Nucleus accumbens (tissue), 56 donors: ENCODE measurements at regions not wholly inside any gene's neighbourhood (a gene's known extent, or its start where the extent isn't known, plus 50 kb on each side); places are given as distances from the start of the nearest gene placed in this dataset.

Source experiments
- DNase-seq, 56 donors: peaks; one replicate each; lab custom pipeline; 2025; lab: John Stamatoyannopoulos, UW

DNA sequence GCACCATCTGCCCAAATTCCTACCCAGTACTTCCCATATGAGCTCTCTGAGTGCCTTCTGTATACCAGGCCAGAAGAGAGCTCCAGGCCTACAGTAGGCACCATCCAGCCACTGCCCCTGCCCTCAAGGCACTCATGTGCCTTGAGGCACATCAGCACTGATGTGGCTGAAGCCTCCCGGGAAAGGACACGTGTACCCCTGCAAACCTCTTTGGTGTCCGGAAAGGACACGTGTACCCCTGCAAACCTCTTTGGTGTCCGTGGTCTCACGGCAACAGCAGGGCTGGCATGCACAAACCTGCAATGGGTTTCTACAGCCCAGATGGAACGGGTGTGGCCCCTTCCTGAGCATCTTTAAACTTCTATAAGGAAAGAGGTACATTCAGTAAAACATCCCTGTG lies 209.4 kb upstream of the IGF1R start:
- no peak for DNase-seq

DNA sequence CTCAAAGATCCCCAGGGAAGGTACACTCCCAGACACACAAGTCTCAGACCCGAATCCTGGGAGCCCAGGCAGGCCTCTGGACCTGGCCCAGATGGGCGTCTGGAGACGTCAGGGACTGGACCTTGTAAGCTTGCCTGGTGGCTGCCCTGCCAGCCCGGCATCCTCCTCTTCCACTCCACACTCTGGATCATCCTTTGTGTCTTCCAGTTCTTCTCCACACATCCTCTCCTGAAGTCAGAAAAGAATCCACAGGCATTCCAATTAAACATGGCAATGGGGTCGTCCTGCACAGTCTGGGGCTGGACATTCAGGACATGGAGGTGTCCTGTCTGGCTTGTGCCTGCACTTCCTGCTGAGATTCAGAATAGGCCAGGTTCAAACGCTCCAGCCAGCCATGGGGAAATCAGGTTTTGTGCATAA lies 208.8 kb upstream of the IGF1R start:
- DNase-seq = no peak

DNA sequence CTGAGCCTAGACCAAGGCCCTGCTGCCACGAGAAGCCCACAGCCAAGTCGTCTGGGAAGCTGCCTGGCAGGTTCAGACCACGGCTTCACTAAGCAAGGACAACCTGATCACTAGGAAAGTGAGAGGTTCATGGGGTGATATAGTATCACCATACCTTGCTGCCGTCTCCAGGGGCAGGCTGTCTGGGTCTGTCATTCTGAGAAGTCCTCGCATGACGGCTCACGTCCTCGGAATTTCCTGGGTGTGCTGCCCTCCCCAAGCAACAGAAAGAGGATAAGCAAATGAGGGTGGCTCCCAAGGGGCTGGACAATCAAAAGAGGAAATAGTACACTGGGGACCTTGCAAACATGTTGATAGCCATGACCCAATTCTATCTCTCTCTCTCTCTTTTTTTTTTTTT lies 207.4 kb upstream of the IGF1R start:
- DNase-seq = no peak

- DNase-seq = no peak
Measured at GRCh38 chr15:98441599-98441998, 206.7 kb upstream of the IGF1R start.

DNA sequence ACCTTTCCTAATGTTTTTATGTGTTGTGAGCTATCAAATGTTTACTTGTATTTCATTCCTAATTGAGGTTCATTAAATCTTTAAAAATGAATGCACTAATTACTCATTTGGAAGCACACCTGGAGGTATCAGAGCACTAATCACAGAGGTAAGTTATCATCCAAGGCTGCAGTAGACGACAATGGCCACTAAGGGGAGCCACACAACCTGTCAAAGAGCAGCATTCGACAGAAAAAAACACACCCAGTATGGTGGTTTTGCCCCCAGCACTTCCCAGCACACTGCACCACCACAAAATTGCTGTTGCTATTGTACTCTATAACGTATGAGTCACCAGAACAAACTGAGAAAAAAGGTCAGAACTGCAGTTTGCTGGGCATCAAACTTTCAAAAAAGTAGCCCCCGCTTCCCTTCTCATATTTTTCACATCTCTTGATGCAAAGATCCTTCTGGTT lies 205.9 kb upstream of the IGF1R start:
- peak in 22 of 56 donors; percentile 5 to 66 (median 21) for DNase-seq

GRCh38 chr15:98442901-98443300 lies 205.4 kb upstream of the IGF1R start:
- DNase-seq = no peak

GRCh38 chr15:98443526-98443925 lies 204.8 kb upstream of the IGF1R start:
- no peak for DNase-seq

DNA sequence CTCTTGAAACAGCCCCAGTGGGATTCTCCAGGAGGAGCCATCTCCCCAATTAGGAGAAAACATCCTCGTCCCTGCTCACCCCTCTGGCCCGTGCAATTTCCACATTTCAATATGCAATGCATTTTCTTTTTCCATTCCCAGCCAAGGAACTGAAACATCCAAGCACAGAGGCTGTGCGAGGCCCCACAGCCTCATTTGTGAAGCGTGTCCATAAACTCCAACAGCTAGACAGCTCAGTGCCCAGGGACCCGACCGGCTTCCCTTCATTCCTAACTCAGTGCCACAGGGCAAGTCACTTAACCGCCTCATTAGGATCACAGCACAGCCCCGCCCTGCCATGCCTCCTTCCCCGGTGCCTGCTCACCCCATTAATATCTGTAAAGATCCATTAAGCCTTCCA lies 204.2 kb upstream of the IGF1R start:
- DNase-seq = no peak

- no peak for DNase-seq
Measured at GRCh38 chr15:98445315-98445714, 203.0 kb upstream of the IGF1R start.

GRCh38 chr15:98446083-98446482 lies 202.3 kb upstream of the IGF1R start:
- DNase-seq = no peak

DNA sequence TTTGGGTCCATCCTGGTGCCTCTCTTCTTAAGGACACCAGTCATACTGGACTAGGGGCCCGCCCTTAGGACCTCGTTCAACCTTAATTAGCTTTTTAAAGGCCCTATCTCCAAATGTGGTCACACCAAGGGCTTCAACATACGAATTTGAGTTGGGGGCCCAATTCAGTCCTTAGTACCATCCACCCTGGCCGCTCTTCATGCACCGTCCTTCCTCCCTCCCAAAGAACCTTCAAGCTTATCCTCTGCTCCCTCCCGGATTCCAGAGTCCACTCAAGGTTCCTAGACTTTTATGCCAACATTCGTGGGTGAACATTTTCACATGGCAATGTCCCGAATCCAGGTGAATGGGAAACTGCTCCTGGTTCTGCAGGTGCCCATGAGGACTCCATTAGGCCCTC lies 201.3 kb upstream of the IGF1R start:
- no peak for DNase-seq

GRCh38 chr15:98451236-98451635 lies 197.1 kb upstream of the IGF1R start:
- DNase-seq = no peak

GRCh38 chr15:98452238-98452637 lies 196.1 kb upstream of the IGF1R start:
- no peak for DNase-seq

GRCh38 chr15:98455904-98456303 lies 192.4 kb upstream of the IGF1R start:
- no peak for DNase-seq

- DNase-seq = no peak
Measured at GRCh38 chr15:98476559-98476958, 171.8 kb upstream of the IGF1R start.

- DNase-seq = no peak
Measured at GRCh38 chr15:98480844-98481243, 167.5 kb upstream of the IGF1R start.

DNA sequence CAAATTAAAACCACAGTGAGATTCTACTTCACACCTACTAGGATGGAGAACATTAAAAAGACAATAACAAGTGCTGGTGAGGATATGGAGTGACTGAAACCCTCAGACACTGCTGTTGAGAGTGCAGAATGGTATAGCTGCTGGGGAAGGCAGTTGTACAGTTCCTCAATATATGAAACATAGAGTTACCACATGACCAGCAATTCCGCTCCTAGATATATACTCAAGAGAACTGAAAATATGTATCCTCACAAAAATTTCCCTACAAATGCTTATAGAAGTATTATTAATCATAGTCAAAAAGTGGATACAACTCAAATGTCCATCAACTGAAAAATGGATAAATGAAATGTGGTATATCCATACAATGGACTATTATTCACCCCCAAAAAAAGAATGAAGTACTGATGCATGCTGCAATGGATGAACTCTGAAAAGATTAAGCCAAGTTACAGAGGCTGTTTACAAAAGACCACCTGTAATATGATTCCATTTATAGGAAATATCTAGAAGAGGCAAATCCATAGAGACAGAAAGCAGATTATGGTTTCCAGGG lies 164.7 kb upstream of the IGF1R start:
- no peak for DNase-seq

DNA sequence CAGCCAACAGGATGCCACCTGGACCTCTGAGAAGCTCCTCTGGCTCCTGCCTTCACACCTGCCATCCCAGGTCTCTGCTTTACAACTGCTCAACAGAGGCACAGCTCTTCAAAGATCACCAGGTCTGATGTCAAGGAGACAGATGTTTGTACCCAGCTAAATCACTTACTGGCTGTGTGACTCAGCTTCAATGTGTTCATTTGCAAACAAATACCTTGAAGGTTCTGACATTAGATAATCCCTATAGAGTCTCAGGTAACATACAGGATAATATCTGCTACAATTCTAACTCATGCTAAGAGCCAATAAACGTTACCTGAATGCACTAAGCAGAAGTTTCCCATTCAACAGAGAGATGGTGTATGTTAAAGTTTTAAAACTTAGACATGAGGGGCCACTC lies 163.4 kb upstream of the IGF1R start:
- no peak for DNase-seq

DNA sequence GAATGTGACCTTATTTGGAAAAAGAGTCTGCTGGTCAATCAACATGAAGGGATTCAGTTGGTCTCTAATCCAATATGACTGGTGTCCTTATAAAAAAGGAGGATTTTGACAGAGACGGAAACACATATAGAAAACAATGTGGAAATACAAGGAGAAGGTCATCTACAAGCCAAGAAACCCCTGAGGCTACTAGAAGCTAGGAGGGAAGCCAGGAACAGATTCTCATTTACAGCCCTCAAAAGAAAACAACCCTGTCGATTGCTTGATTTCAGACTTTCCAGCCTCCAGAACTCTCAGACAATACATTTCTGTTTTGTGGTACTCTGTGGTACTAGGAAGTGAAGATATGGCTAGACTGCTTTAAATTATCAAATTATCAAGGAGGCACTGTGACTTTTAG lies 162.9 kb upstream of the IGF1R start:
- no peak for DNase-seq

GRCh38 chr15:98493966-98494511 lies 154.3 kb upstream of the IGF1R start:
- no peak for DNase-seq

GRCh38 chr15:98501192-98501591 lies 147.1 kb upstream of the IGF1R start:
- no peak for DNase-seq

GRCh38 chr15:98501632-98502031 lies 146.7 kb upstream of the IGF1R start:
- no peak for DNase-seq

DNA sequence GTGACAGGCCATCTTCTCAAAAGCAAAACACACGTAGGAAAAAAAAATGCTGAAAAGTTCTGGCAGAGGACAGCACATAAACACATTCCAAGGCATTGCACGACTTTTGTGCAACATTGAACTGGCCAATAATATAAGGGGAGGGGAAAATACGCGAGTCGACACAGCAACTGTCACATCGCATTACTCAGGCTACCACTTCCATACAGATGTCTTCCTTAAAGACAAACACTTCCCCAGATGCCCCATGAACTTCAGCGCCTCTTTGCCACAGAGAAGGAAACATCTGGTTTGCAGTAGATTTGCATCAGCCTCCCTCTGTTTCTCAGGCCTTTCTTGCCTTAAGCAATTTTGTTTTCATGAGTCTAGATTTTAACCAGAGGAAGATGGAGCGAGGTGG lies 144.4 kb upstream of the IGF1R start:
- no peak for DNase-seq
